ENCODE measurements at regions not wholly inside any gene's neighbourhood (a gene's known extent, or its start where the extent isn't known, plus 50 kb on each side); places are given as distances from the start of the nearest gene placed in this dataset.

DNA sequence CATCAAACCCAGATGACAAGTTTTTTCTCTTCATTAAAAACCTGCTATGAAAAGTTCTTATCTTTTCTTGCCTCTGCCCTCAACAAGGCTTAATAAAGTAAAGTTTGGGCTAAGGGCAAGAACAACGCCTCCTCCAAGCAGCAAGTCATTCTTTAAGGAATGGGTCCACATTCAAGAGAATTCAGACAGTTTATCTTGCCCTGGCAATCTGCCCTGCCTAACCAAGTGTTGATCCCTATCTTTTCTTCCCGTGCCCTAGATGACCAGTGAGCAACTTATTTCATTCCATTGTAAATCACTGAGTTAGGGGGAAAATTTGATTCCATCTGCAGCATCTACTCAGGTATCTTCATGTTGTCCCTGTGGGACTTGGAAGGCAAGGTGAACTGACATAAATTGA lies 370.3 kb upstream of the DPPA4 start:
- ATAC-seq (ENCODE audit: low read depth), result no peak
- Mint-ChIP-seq H3K4me1 (no peaks in the 10 kb centered on the region), H3K27ac (no peak overlapping the region), H3K4me3 (no peak overlapping the region), H3K36me3 (ENCODE audit: low read depth) (no peaks in the 10 kb centered on the region), H3K27me3 (no peaks in the 10 kb centered on the region), H3K9me3 (peaks cover 21% of the 10 kb centered on the region)
- DNase-seq, result no peak
- POLR2A ChIA-PET, result no interaction called here
- TF ChIP-seq, protein P1, sequence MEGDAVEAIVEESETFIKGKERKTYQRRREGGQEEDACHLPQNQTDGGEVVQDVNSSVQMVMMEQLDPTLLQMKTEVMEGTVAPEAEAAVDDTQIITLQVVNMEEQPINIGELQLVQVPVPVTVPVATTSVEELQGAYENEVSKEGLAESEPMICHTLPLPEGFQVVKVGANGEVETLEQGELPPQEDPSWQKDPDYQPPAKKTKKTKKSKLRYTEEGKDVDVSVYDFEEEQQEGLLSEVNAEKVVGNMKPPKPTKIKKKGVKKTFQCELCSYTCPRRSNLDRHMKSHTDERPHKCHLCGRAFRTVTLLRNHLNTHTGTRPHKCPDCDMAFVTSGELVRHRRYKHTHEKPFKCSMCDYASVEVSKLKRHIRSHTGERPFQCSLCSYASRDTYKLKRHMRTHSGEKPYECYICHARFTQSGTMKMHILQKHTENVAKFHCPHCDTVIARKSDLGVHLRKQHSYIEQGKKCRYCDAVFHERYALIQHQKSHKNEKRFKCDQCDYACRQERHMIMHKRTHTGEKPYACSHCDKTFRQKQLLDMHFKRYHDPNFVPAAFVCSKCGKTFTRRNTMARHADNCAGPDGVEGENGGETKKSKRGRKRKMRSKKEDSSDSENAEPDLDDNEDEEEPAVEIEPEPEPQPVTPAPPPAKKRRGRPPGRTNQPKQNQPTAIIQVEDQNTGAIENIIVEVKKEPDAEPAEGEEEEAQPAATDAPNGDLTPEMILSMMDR (IDR thresholded peaks at IDR 0.05), result no peak
- CTCF ChIA-PET, result no interaction called here
- intact Hi-C loops (cut with micrococcal nuclease), result no loop called here

DNA sequence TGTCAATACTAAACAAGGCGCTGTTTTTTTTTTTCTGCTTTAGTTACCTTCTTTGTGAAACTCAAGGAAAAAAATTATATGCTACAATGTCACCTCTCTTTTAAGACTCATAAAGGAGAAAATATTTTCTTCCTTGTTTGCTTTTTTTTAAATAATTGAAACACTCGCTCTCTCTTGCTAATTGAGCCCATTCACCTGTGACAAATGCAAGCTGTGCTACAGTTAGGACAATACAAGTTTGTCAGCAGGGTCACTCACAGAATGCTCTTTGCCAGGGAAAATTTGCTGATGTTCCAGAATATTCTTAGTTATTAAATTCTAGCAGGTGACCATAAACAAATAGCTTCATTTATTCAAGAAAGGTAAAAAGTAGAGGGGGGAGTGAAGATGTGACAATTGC lies 375.9 kb upstream of the DPPA4 start:
- Mint-ChIP-seq H3K36me3 (ENCODE audit: low read depth) (no peaks in the 10 kb centered on the region), H3K9me3 (peaks cover 14% of the 10 kb centered on the region), H3K4me3 (no peak overlapping the region), H3K27me3 (no peaks in the 10 kb centered on the region), H3K27ac (no peak overlapping the region), H3K4me1 (no peaks in the 10 kb centered on the region)
- TF ChIP-seq, protein P1 (IDR thresholded peaks at IDR 0.05), result no peak
- ChIA-PET CTCF (no interaction called here), POLR2A (no interaction called here)
- no peak for DNase-seq
- ATAC-seq (ENCODE audit: low read depth), result no peak
- intact Hi-C loops (cut with micrococcal nuclease), result no loop called here

DNA sequence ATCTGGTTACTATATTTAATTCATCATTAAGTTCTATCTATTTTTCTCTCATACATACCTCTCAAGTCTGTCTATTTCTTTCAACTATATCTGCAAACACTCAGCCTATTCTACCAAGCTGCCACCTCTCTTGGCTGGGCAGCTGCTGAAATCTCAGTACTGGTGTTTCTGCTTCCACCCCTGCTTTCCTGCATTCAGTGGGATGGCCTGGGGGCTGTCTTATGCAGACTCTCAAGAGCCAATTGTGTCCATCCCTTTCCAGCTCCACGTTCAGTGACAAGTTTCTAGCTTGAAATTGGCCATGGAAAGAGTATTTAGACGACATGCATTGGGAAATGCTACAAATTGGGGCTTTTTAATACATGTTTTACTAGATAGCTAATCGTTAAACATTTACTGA lies 378.4 kb upstream of the DPPA4 start:
- H3K9me3 Mint-ChIP-seq, result no peaks in the 10 kb centered on the region
- no peaks in the 10 kb centered on the region for H3K36me3 Mint-ChIP-seq (ENCODE audit: low read depth)
- H3K27me3 Mint-ChIP-seq, result no peaks in the 10 kb centered on the region
- CTCF ChIA-PET, result no interaction called here
- H3K4me3 Mint-ChIP-seq, result no peak overlapping the region
- no peaks in the 10 kb centered on the region for H3K4me1 Mint-ChIP-seq
- POLR2A ChIA-PET, result no interaction called here
- intact Hi-C loops (cut with micrococcal nuclease), result no loop called here
- TF ChIP-seq, protein P1 (IDR thresholded peaks at IDR 0.05), result no peak
- ATAC-seq (ENCODE audit: low read depth), result no peak
- DNase-seq, result no peak
- no peak overlapping the region for H3K27ac Mint-ChIP-seq

DNA sequence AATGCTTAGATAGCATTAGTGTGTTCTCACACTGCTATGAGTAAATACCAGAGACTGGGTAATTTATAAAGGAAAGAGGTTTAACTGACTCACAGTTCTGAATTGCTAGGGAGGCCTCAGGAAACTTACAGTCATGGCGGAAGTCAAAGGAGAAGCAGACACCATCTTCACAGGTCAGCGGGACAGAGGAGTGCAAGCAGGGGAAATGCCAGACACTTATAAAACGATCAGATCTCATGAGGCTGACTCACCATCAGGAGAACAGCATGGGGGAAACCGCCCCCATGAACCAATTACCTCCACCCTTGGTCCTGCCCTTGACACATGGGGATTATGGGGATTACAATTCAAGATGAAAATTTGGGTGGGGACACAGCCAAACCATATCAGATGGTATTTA lies 381.5 kb upstream of the DPPA4 start:
- CTCF ChIA-PET, result no interaction called here
- Mint-ChIP-seq H3K9me3 (peaks cover 2% of the 10 kb centered on the region), H3K4me3 (no peak overlapping the region), H3K27me3 (no peaks in the 10 kb centered on the region), H3K4me1 (no peaks in the 10 kb centered on the region), H3K27ac (no peak overlapping the region), H3K36me3 (ENCODE audit: low read depth) (no peaks in the 10 kb centered on the region)
- intact Hi-C loops (cut with micrococcal nuclease), result no loop called here
- ATAC-seq (ENCODE audit: low read depth) (no peak), DNase-seq (no peak)
- POLR2A ChIA-PET, result no interaction called here
- TF ChIP-seq, protein P1 (IDR thresholded peaks at IDR 0.05), result no peak

DNA sequence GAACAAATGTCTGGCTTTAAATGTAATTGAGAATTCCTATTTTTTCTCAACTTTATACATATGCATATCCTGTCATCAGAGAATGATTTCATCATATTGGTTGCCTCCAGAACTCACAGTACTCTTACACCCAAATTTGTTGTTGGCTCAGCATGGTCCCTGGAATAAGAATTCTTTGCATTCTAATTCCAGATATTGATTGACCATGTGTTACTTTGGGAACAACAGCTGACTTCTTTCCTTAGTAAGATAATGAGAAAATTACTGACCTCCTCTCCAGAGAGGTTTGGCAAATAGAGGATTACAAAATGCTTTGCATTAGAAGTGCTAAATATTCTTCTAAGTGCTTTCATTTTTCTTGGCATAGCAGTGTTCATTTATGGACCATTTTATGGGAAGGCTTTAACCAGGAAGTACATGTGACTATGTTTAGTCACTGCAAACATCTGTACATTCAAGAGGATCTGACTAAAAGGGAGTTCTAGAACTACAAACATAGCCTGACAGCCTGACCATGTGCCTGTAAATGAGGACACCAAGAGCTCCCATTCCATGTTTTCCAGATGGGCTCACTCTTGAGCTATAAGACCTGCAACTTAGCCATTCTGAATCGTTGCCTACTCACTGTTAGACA lies 391.6 kb upstream of the DPPA4 start:
- no peaks in the 10 kb centered on the region for H3K9me3 Mint-ChIP-seq
- no peaks in the 10 kb centered on the region for H3K36me3 Mint-ChIP-seq (ENCODE audit: low read depth)
- ChIA-PET POLR2A (no interaction called here), CTCF (no interaction called here)
- no peak overlapping the region for H3K27ac Mint-ChIP-seq
- H3K27me3 Mint-ChIP-seq, result no peaks in the 10 kb centered on the region
- intact Hi-C loops (cut with micrococcal nuclease), result no loop called here
- no peaks in the 10 kb centered on the region for H3K4me1 Mint-ChIP-seq
- DNase-seq (no peak), ATAC-seq (ENCODE audit: low read depth) (no peak)
- no peak overlapping the region for H3K4me3 Mint-ChIP-seq
- TF ChIP-seq, protein P1 (IDR thresholded peaks at IDR 0.05), result no peak

Measured in activated B cell treated with CpG ODN at 0.5 μM for 24 hours (primary cell).